ENCODE measurements at regions not wholly inside any gene's neighbourhood (a gene's known extent, or its start where the extent isn't known, plus 50 kb on each side); places are given as distances from the start of the nearest gene placed in this dataset.

GRCh38 chr16:79265196-79265595 lies 335.3 kb downstream of the MAF start:
- TF ChIP-seq POLR2A (IDR thresholded peaks at IDR 0.05): no peak
- TF ChIP-seq, protein P1, sequence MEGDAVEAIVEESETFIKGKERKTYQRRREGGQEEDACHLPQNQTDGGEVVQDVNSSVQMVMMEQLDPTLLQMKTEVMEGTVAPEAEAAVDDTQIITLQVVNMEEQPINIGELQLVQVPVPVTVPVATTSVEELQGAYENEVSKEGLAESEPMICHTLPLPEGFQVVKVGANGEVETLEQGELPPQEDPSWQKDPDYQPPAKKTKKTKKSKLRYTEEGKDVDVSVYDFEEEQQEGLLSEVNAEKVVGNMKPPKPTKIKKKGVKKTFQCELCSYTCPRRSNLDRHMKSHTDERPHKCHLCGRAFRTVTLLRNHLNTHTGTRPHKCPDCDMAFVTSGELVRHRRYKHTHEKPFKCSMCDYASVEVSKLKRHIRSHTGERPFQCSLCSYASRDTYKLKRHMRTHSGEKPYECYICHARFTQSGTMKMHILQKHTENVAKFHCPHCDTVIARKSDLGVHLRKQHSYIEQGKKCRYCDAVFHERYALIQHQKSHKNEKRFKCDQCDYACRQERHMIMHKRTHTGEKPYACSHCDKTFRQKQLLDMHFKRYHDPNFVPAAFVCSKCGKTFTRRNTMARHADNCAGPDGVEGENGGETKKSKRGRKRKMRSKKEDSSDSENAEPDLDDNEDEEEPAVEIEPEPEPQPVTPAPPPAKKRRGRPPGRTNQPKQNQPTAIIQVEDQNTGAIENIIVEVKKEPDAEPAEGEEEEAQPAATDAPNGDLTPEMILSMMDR (IDR thresholded peaks at IDR 0.05): no peak

Measured in adrenal gland (tissue), 5 donors.